GM19328 (cell line): ENCODE measurements at regions not wholly inside any gene's neighbourhood (a gene's known extent, or its start where the extent isn't known, plus 50 kb on each side); places are given as distances from the start of the nearest gene placed in this dataset.

ENCODE experiments used
- ATAC-seq: cut with Tn5 transposase; IDR thresholded peaks from one replicate; pipeline ENCODE4 v1.9.1; 2021; ENCODE audit warnings: mild to moderate bottlenecking, moderate library complexity; ENCODE audit not compliant: unreplicated experiment

- no peak for ATAC-seq
These were observed 56.1 kb downstream of the BTG1 start for GRCh38 chr12:92089559-92089958.

- no peak for ATAC-seq
These were observed 56.8 kb downstream of the BTG1 start for GRCh38 chr12:92088805-92089204.

GRCh38 chr12:92085736-92086040, 60.0 kb downstream of the BTG1 start:
- no peak for ATAC-seq

GRCh38 chr12:92085040-92085735, 60.5 kb downstream of the BTG1 start:
- no peak for ATAC-seq

GRCh38 chr12:92080911-92081285, 64.7 kb downstream of the BTG1 start:
- ATAC-seq, result no peak

- no peak for ATAC-seq
These were observed 66.6 kb downstream of the BTG1 start for GRCh38 chr12:92079054-92079385.

- no peak for ATAC-seq
These were observed 67.2 kb downstream of the BTG1 start for GRCh38 chr12:92078167-92079053.

GRCh38 chr12:92077530-92077929, 68.1 kb downstream of the BTG1 start:
- ATAC-seq, result no peak

GRCh38 chr12:92076101-92076500, 69.5 kb downstream of the BTG1 start:
- ATAC-seq, result no peak

- no peak for ATAC-seq
These were observed 70.2 kb downstream of the BTG1 start for GRCh38 chr12:92075425-92075914.

GRCh38 chr12:92074889-92075288, 70.8 kb downstream of the BTG1 start:
- no peak for ATAC-seq

GRCh38 chr12:92073094-92073493, 72.6 kb downstream of the BTG1 start:
- ATAC-seq, result no peak

- ATAC-seq, result no peak
These were observed 73.5 kb downstream of the BTG1 start for GRCh38 chr12:92072112-92072511.

GRCh38 chr12:92070864-92071445, 74.7 kb downstream of the BTG1 start:
- no peak for ATAC-seq

- no peak for ATAC-seq
These were observed 75.4 kb downstream of the BTG1 start for GRCh38 chr12:92070054-92070863.

- no peak for ATAC-seq
These were observed 77.2 kb downstream of the BTG1 start for GRCh38 chr12:92068459-92068858.

- ATAC-seq, result no peak
These were observed 80.0 kb downstream of the BTG1 start for GRCh38 chr12:92065639-92066038.

- ATAC-seq, result no peak
These were observed 80.6 kb downstream of the BTG1 start for GRCh38 chr12:92065018-92065499.

- ATAC-seq, result no peak
These were observed 81.2 kb downstream of the BTG1 start for GRCh38 chr12:92064422-92064821.

GRCh38 chr12:92063641-92064040, 82.0 kb downstream of the BTG1 start:
- ATAC-seq, result no peak
